ENCODE measurements at regions not wholly inside any gene's neighbourhood (a gene's known extent, or its start where the extent isn't known, plus 50 kb on each side); places are given as distances from the start of the nearest gene placed in this dataset.

DNA sequence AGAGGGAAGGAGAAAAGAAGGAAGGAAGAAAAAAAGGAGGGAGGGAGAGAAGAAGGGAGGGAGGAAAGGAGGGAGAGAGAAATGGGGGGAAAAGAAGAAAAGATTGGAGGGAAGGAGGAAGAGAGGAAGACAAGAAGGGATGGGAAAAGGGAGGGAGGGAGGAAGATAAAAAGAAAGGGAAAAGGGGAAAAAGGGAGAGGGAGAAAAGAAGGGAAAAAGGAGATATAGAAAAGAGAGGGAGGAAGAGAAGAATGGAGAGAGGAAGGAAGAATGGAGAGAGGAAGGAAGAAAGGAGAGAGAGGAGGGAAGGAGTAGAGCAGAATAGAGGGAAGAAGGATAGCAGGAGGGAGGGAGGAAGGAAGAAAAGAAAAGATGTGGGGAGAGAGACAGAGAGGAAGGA lies 334.6 kb downstream of the TSHZ3 start:
- no peaks in the 10 kb centered on the region for H3K9me3 ChIP-seq (ENCODE audit: control insufficient read depth in 2 of 2, low read length in 2 of 2)
- Mint-ChIP-seq H3K4me3 (no peak overlapping the region), H3K9me3 (peaks cover 0 to 2% (median 0%) of the 10 kb centered on the region in 7 donors), H3K4me1 (no peaks in the 10 kb centered on the region), H3K27ac (no peak overlapping the region), H3K36me3 (no peaks in the 10 kb centered on the region), H3K27me3 (no peaks in the 10 kb centered on the region)
- no peak overlapping the region for H3K4me3 ChIP-seq (ENCODE audit: low read depth, low read length)
- H3K36me3 ChIP-seq (ENCODE audit: control insufficient read depth, insufficient read depth, low read length): no peaks in the 10 kb centered on the region
- H3K27me3 ChIP-seq (ENCODE audit: control insufficient read depth, insufficient read depth, low read length): no peaks in the 10 kb centered on the region
- H3K27ac ChIP-seq (ENCODE audit: insufficient read depth, low read length, poor library complexity, severe bottlenecking): no peak overlapping the region
- no peak for DNase-seq
- no peaks in the 10 kb centered on the region for H3K4me1 ChIP-seq (ENCODE audit: control insufficient read depth, insufficient read depth, low read length, poor library complexity, severe bottlenecking)
- ATAC-seq (ENCODE audit: low read depth in 2 of 2): no peak

GRCh38 chr19:31013384-31014020 lies 335.7 kb downstream of the TSHZ3 start:
- DNase-seq: no peak
- no peak overlapping the region for H3K4me3 Mint-ChIP-seq
- no peak overlapping the region for H3K27ac Mint-ChIP-seq
- Histone ChIP-seq H3K4me1 (ENCODE audit: control insufficient read depth, insufficient read depth, low read length, poor library complexity, severe bottlenecking) (no peaks in the 10 kb centered on the region), H3K27me3 (ENCODE audit: control insufficient read depth, insufficient read depth, low read length) (no peaks in the 10 kb centered on the region), H3K9me3 (ENCODE audit: control insufficient read depth in 2 of 2, low read length in 2 of 2) (no peaks in the 10 kb centered on the region), H3K27ac (ENCODE audit: insufficient read depth, low read length, poor library complexity, severe bottlenecking) (no peak overlapping the region), H3K36me3 (ENCODE audit: control insufficient read depth, insufficient read depth, low read length) (no peaks in the 10 kb centered on the region), H3K4me3 (ENCODE audit: low read depth, low read length) (no peak overlapping the region)
- peaks cover 0 to 2% (median 0%) of the 10 kb centered on the region in 7 donors for H3K9me3 Mint-ChIP-seq
- ATAC-seq (ENCODE audit: low read depth in 2 of 2): no peak
- no peaks in the 10 kb centered on the region for H3K27me3 Mint-ChIP-seq
- H3K36me3 Mint-ChIP-seq: no peaks in the 10 kb centered on the region
- no peaks in the 10 kb centered on the region for H3K4me1 Mint-ChIP-seq

GRCh38 chr19:31002518-31003244 lies 346.6 kb downstream of the TSHZ3 start:
- ATAC-seq (ENCODE audit: low read depth in 2 of 2): no peak
- no peaks in the 10 kb centered on the region for H3K27me3 ChIP-seq (ENCODE audit: control insufficient read depth, insufficient read depth, low read length)
- no peak overlapping the region for H3K4me3 ChIP-seq (ENCODE audit: low read depth, low read length)
- H3K36me3 ChIP-seq (ENCODE audit: control insufficient read depth, insufficient read depth, low read length): no peaks in the 10 kb centered on the region
- Mint-ChIP-seq H3K27me3 (no peaks in the 10 kb centered on the region), H3K4me1 (no peaks in the 10 kb centered on the region), H3K9me3 (peaks cover 0 to 6% (median 2%) of the 10 kb centered on the region in 7 donors), H3K36me3 (no peaks in the 10 kb centered on the region), H3K4me3 (no peak overlapping the region), H3K27ac (no peak overlapping the region)
- no peaks in the 10 kb centered on the region for H3K4me1 ChIP-seq (ENCODE audit: control insufficient read depth, insufficient read depth, low read length, poor library complexity, severe bottlenecking)
- no peak overlapping the region for H3K27ac ChIP-seq (ENCODE audit: insufficient read depth, low read length, poor library complexity, severe bottlenecking)
- H3K9me3 ChIP-seq (ENCODE audit: control insufficient read depth in 2 of 2, low read length in 2 of 2): no peaks in the 10 kb centered on the region
- DNase-seq: no peak

GRCh38 chr19:31001991-31002390 lies 347.2 kb downstream of the TSHZ3 start:
- peaks cover 0 to 6% (median 2%) of the 10 kb centered on the region in 7 donors for H3K9me3 Mint-ChIP-seq
- no peaks in the 10 kb centered on the region for H3K4me1 Mint-ChIP-seq
- no peaks in the 10 kb centered on the region for H3K36me3 ChIP-seq (ENCODE audit: control insufficient read depth, insufficient read depth, low read length)
- ATAC-seq (ENCODE audit: low read depth in 2 of 2) (no peak), DNase-seq (no peak)
- no peaks in the 10 kb centered on the region for H3K27me3 Mint-ChIP-seq
- H3K36me3 Mint-ChIP-seq: no peaks in the 10 kb centered on the region
- no peaks in the 10 kb centered on the region for H3K4me1 ChIP-seq (ENCODE audit: control insufficient read depth, insufficient read depth, low read length, poor library complexity, severe bottlenecking)
- no peak overlapping the region for H3K27ac Mint-ChIP-seq
- no peak overlapping the region for H3K27ac ChIP-seq (ENCODE audit: insufficient read depth, low read length, poor library complexity, severe bottlenecking)
- H3K9me3 ChIP-seq (ENCODE audit: control insufficient read depth in 2 of 2, low read length in 2 of 2): no peaks in the 10 kb centered on the region
- no peak overlapping the region for H3K4me3 ChIP-seq (ENCODE audit: low read depth, low read length)
- no peak overlapping the region for H3K4me3 Mint-ChIP-seq
- H3K27me3 ChIP-seq (ENCODE audit: control insufficient read depth, insufficient read depth, low read length): no peaks in the 10 kb centered on the region

- no peaks in the 10 kb centered on the region for H3K4me1 Mint-ChIP-seq
- ATAC-seq (ENCODE audit: low read depth in 2 of 2) (no peak), DNase-seq (no peak)
- no peaks in the 10 kb centered on the region for H3K9me3 ChIP-seq (ENCODE audit: control insufficient read depth in 2 of 2, low read length in 2 of 2)
- no peaks in the 10 kb centered on the region for H3K4me1 ChIP-seq (ENCODE audit: control insufficient read depth, insufficient read depth, low read length, poor library complexity, severe bottlenecking)
- no peak overlapping the region for H3K4me3 Mint-ChIP-seq
- H3K9me3 Mint-ChIP-seq: peaks cover 0 to 6% (median 2%) of the 10 kb centered on the region in 7 donors
- H3K27ac ChIP-seq (ENCODE audit: insufficient read depth, low read length, poor library complexity, severe bottlenecking): no peak overlapping the region
- H3K36me3 ChIP-seq (ENCODE audit: control insufficient read depth, insufficient read depth, low read length): no peaks in the 10 kb centered on the region
- H3K27ac Mint-ChIP-seq: no peak overlapping the region
- no peak overlapping the region for H3K4me3 ChIP-seq (ENCODE audit: low read depth, low read length)
- H3K27me3 Mint-ChIP-seq: no peaks in the 10 kb centered on the region
- H3K36me3 Mint-ChIP-seq: no peaks in the 10 kb centered on the region
- no peaks in the 10 kb centered on the region for H3K27me3 ChIP-seq (ENCODE audit: control insufficient read depth, insufficient read depth, low read length)
These were observed 348.3 kb downstream of the TSHZ3 start for GRCh38 chr19:31000913-31001312.

- Histone ChIP-seq H3K27ac (ENCODE audit: insufficient read depth, low read length, poor library complexity, severe bottlenecking) (no peak overlapping the region), H3K4me3 (ENCODE audit: low read depth, low read length) (no peak overlapping the region), H3K27me3 (ENCODE audit: control insufficient read depth, insufficient read depth, low read length) (no peaks in the 10 kb centered on the region), H3K9me3 (ENCODE audit: control insufficient read depth in 2 of 2, low read length in 2 of 2) (no peaks in the 10 kb centered on the region), H3K36me3 (ENCODE audit: control insufficient read depth, insufficient read depth, low read length) (no peaks in the 10 kb centered on the region), H3K4me1 (ENCODE audit: control insufficient read depth, insufficient read depth, low read length, poor library complexity, severe bottlenecking) (no peaks in the 10 kb centered on the region)
- no peaks in the 10 kb centered on the region for H3K4me1 Mint-ChIP-seq
- H3K27ac Mint-ChIP-seq: no peak overlapping the region
- H3K27me3 Mint-ChIP-seq: no peaks in the 10 kb centered on the region
- DNase-seq (no peak), ATAC-seq (ENCODE audit: low read depth in 2 of 2) (no peak)
- peaks cover 0 to 2% (median under 1%) of the 10 kb centered on the region in 7 donors for H3K9me3 Mint-ChIP-seq
- no peaks in the 10 kb centered on the region for H3K36me3 Mint-ChIP-seq
- H3K4me3 Mint-ChIP-seq: no peak overlapping the region
These were observed 349.5 kb downstream of the TSHZ3 start for GRCh38 chr19:30999726-31000125.

- ATAC-seq (ENCODE audit: low read depth in 2 of 2): no peak
- H3K27ac Mint-ChIP-seq: no peak overlapping the region
- no peak overlapping the region for H3K4me3 ChIP-seq (ENCODE audit: low read depth, low read length)
- no peaks in the 10 kb centered on the region for H3K36me3 Mint-ChIP-seq
- H3K27ac ChIP-seq (ENCODE audit: insufficient read depth, low read length, poor library complexity, severe bottlenecking): no peak overlapping the region
- no peaks in the 10 kb centered on the region for H3K4me1 ChIP-seq (ENCODE audit: control insufficient read depth, insufficient read depth, low read length, poor library complexity, severe bottlenecking)
- H3K4me1 Mint-ChIP-seq: no peaks in the 10 kb centered on the region
- no peak overlapping the region for H3K4me3 Mint-ChIP-seq
- H3K9me3 Mint-ChIP-seq: peaks cover 0 to 2% (median 0%) of the 10 kb centered on the region in 7 donors
- no peak for DNase-seq
- no peaks in the 10 kb centered on the region for H3K9me3 ChIP-seq (ENCODE audit: control insufficient read depth in 2 of 2, low read length in 2 of 2)
- H3K36me3 ChIP-seq (ENCODE audit: control insufficient read depth, insufficient read depth, low read length): no peaks in the 10 kb centered on the region
- no peaks in the 10 kb centered on the region for H3K27me3 ChIP-seq (ENCODE audit: control insufficient read depth, insufficient read depth, low read length)
- no peaks in the 10 kb centered on the region for H3K27me3 Mint-ChIP-seq
These were observed 352.0 kb downstream of the TSHZ3 start for GRCh38 chr19:30997222-30997621.

GRCh38 chr19:30978639-30979038 lies 370.6 kb downstream of the TSHZ3 start:
- Mint-ChIP-seq H3K27ac (no peak overlapping the region), H3K4me1 (no peaks in the 10 kb centered on the region), H3K4me3 (no peak overlapping the region), H3K9me3 (peaks cover 0 to 14% (median 0%) of the 10 kb centered on the region in 7 donors), H3K36me3 (no peaks in the 10 kb centered on the region), H3K27me3 (peaks cover 5% of the 10 kb centered on the region)
- no peaks in the 10 kb centered on the region for H3K36me3 ChIP-seq (ENCODE audit: control insufficient read depth, insufficient read depth, low read length)
- H3K4me1 ChIP-seq (ENCODE audit: control insufficient read depth, insufficient read depth, low read length, poor library complexity, severe bottlenecking): no peaks in the 10 kb centered on the region
- peaks cover 0 to 12% of the 10 kb centered on the region in 2 experiments for H3K9me3 ChIP-seq (ENCODE audit: control insufficient read depth in 2 of 2, low read length in 2 of 2)
- H3K4me3 ChIP-seq (ENCODE audit: low read depth, low read length): no peak overlapping the region
- no peak for DNase-seq
- H3K27me3 ChIP-seq (ENCODE audit: control insufficient read depth, insufficient read depth, low read length): no peaks in the 10 kb centered on the region
- H3K27ac ChIP-seq (ENCODE audit: insufficient read depth, low read length, poor library complexity, severe bottlenecking): no peak overlapping the region
- ATAC-seq (ENCODE audit: low read depth in 2 of 2): no peak

Data from CD4-positive, CD25-positive, alpha-beta regulatory T cell (primary cell).